ENCODE measurements at regions not wholly inside any gene's neighbourhood (a gene's known extent, or its start where the extent isn't known, plus 50 kb on each side); places are given as distances from the start of the nearest gene placed in this dataset.

DNA sequence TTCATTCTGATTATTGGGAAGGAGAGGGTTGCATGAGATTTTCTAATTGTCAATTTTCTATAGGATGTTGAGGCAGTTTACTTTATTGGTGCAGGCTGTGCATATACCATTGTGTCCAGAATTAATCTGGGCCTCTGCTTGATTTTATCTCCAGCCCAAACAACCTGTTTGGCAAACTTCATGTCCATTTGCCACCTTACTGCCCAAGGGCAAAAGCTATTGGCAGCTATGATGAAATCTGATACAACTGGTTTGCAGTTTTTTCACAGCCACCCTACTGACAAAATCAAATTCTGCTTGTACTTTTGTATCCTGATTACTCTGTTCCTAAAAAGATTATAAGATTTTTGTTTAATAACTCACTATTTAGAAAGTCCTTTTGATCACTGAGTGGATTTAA lies 789.2 kb upstream of the FBXO33 start:
- TF ChIP-seq, protein P1, sequence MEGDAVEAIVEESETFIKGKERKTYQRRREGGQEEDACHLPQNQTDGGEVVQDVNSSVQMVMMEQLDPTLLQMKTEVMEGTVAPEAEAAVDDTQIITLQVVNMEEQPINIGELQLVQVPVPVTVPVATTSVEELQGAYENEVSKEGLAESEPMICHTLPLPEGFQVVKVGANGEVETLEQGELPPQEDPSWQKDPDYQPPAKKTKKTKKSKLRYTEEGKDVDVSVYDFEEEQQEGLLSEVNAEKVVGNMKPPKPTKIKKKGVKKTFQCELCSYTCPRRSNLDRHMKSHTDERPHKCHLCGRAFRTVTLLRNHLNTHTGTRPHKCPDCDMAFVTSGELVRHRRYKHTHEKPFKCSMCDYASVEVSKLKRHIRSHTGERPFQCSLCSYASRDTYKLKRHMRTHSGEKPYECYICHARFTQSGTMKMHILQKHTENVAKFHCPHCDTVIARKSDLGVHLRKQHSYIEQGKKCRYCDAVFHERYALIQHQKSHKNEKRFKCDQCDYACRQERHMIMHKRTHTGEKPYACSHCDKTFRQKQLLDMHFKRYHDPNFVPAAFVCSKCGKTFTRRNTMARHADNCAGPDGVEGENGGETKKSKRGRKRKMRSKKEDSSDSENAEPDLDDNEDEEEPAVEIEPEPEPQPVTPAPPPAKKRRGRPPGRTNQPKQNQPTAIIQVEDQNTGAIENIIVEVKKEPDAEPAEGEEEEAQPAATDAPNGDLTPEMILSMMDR (IDR thresholded peaks at IDR 0.05), result no peak
- TF ChIP-seq POLR2A (IDR thresholded peaks at IDR 0.05), result no peak
